Activated CD8-positive, alpha-beta memory T cell treated with anti-CD3 and anti-CD28 coated beads for 1 hour (primary cell): ENCODE measurements at regions not wholly inside any gene's neighbourhood (a gene's known extent, or its start where the extent isn't known, plus 50 kb on each side); places are given as distances from the start of the nearest gene placed in this dataset.
"Not testable (repeated sequence)": the region's sequence is repeated elsewhere in the genome, so short reads cannot be mapped to it uniquely, and the experiment has no call there.

ENCODE experiments used
- DNase-seq, 2 donors: peaks; one replicate each; pipeline ENCODE4 v3.0.0-alpha.2; 2020; ENCODE audit warnings: low read depth in 1 of 2; ENCODE audit errors: extremely low read depth in 1 of 2

GRCh38 chr7:106452031-106452851 lies 167.5 kb upstream of the NAMPT start:
- DNase-seq, result no peak

- no peak for DNase-seq
These were observed 166.4 kb upstream of the NAMPT start for GRCh38 chr7:106451171-106451570.

- DNase-seq, result no peak
These were observed 165.9 kb upstream of the NAMPT start for GRCh38 chr7:106450716-106451115.

- DNase-seq, result no peak
These were observed 164.4 kb upstream of the NAMPT start for GRCh38 chr7:106448992-106449859.

- no peak for DNase-seq
These were observed 163.7 kb upstream of the NAMPT start for GRCh38 chr7:106448346-106448991.

GRCh38 chr7:106447318-106447847 lies 162.6 kb upstream of the NAMPT start:
- DNase-seq, result no peak

GRCh38 chr7:106445366-106445765 lies 160.6 kb upstream of the NAMPT start:
- not testable (repeated sequence) for DNase-seq

GRCh38 chr7:106444068-106444655 lies 159.4 kb upstream of the NAMPT start:
- no peak for DNase-seq

- DNase-seq, result no peak
These were observed 158.4 kb upstream of the NAMPT start for GRCh38 chr7:106443156-106443555.

- no peak for DNase-seq
These were observed 157.7 kb upstream of the NAMPT start for GRCh38 chr7:106442476-106442875.

GRCh38 chr7:106441343-106441742 lies 156.6 kb upstream of the NAMPT start:
- DNase-seq, result not testable (repeated sequence)

- not testable (repeated sequence) for DNase-seq
These were observed 152.2 kb upstream of the NAMPT start for GRCh38 chr7:106436933-106437332.

- DNase-seq, result no peak
These were observed 148.6 kb upstream of the NAMPT start for GRCh38 chr7:106433377-106433776.

GRCh38 chr7:106430535-106431455 lies 146.0 kb upstream of the NAMPT start:
- DNase-seq, result no peak

- DNase-seq, result no peak
These were observed 145.3 kb upstream of the NAMPT start for GRCh38 chr7:106430103-106430502.

- DNase-seq, result no peak
These were observed 142.0 kb upstream of the NAMPT start for GRCh38 chr7:106426803-106427202.

- DNase-seq, result no peak
These were observed 140.4 kb upstream of the NAMPT start for GRCh38 chr7:106425017-106425719.

- DNase-seq, result no peak
These were observed 139.8 kb upstream of the NAMPT start for GRCh38 chr7:106424476-106425016.
